ENCODE measurements at regions not wholly inside any gene's neighbourhood (a gene's known extent, or its start where the extent isn't known, plus 50 kb on each side); places are given as distances from the start of the nearest gene placed in this dataset.

DNA sequence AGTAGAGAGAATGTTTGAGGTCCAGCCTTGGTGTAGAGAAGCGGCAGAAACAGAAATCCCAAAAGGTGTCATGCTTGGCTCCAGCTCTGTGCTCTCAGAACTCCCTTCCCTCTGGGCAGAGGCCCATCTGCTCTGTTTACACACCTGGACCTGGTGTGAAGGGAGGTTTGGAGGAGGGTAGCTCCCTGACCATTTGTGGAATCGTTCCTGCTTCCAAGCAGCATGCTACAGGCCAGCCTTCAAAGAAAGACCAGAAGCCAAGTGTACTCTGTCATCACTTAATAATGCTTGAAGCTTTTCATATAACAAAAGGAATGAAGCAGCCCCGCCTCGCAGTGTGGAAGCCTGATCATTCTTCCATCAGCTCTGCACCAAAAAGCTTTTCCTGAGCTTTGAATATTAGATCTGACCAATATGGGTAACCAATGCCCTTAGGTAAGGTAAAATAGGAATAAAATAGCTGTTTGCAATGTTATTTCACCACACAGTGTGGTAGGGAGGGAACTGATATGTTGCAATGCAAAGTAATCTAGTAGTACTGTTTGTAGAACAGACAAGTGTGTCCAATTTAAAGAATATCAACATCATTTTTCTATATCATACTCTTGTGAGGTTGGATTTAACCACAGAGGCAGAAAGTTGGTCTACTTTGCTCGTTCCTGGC, 63.3 kb downstream of the ZIC5 start:
- TF ChIP-seq L3MBTL2 (conservative IDR thresholded peaks at IDR 0.05) (no peak), TARDBP (IDR thresholded peaks at IDR 0.05) (no peak)

All from HEK293T (cell line).